ENCODE measurements at regions not wholly inside any gene's neighbourhood (a gene's known extent, or its start where the extent isn't known, plus 50 kb on each side); places are given as distances from the start of the nearest gene placed in this dataset.

DNA sequence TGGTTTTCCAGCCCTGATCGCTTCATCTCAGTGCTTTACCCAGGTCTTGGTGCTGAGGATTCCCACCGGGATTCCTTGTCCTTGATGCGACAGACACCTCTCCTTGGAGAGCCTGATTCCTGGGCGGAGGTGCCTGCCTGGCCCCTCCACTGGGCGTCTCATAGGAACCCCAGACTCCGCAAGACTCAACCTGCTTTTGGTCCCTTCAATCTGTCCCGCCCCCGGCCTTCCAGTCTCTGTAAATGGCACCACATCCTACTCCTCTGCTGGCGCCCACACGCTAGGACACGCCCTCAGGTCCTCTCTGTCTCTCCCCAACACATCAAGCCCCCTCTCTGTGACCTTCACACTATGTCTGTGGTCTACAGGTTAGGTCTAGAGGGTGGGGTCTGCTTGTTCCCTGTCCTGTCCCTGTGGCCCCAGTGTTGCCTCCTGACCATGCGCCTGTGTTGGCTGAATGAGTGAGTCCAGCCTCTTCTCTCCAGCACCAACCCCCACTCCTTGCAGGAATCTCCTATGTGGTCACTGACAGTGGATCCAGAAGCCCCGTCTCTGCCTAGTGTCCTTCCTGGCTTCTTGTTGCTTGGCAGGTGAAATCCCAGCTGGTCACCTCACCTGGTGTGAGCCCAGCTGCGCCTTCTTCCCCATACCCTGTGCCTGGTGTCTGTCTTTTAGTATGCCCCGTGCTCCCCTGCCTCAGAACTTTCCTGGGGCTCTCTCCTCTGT is 119.7 kb upstream of the C1orf174 start:
- ATAC-seq (no peak), DNase-seq (no peak)
- H3K36me3 ChIP-seq: no peaks in the 10 kb centered on the region
- no peak overlapping the region for H3K4me3 ChIP-seq
- no peaks in the 10 kb centered on the region for H3K9me3 ChIP-seq
- intact Hi-C loops (cut with DNase I): no loop called here
- no peak overlapping the region for H3K27ac ChIP-seq
- TF ChIP-seq, protein P1, sequence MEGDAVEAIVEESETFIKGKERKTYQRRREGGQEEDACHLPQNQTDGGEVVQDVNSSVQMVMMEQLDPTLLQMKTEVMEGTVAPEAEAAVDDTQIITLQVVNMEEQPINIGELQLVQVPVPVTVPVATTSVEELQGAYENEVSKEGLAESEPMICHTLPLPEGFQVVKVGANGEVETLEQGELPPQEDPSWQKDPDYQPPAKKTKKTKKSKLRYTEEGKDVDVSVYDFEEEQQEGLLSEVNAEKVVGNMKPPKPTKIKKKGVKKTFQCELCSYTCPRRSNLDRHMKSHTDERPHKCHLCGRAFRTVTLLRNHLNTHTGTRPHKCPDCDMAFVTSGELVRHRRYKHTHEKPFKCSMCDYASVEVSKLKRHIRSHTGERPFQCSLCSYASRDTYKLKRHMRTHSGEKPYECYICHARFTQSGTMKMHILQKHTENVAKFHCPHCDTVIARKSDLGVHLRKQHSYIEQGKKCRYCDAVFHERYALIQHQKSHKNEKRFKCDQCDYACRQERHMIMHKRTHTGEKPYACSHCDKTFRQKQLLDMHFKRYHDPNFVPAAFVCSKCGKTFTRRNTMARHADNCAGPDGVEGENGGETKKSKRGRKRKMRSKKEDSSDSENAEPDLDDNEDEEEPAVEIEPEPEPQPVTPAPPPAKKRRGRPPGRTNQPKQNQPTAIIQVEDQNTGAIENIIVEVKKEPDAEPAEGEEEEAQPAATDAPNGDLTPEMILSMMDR (IDR thresholded peaks at IDR 0.05): no peak
- peaks cover 9% of the 10 kb centered on the region for H3K27me3 ChIP-seq
- no peaks in the 10 kb centered on the region for H3K4me1 ChIP-seq

DNA sequence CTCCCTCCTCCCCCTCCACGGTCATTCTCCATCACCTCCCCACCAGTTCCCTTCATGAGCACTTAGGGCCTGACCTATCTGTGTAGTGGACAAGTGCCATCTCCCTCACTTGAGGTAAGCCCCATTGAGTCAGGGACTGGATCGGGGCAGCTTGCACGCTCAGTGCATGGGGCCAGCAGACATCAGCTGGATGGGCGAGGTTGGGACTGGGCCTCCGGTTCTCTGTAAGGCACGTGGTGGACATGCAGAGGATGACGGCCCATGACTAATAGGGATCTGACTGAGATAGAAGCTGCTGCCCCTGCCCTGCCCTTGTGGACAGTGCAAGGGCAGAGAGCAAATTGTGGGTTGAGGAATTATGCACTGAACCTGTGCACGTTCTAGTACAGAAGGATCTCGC is 120.4 kb upstream of the C1orf174 start:
- Histone ChIP-seq H3K4me3 (no peak overlapping the region), H3K27me3 (peaks cover 9% of the 10 kb centered on the region), H3K9me3 (no peaks in the 10 kb centered on the region), H3K4me1 (no peaks in the 10 kb centered on the region), H3K27ac (no peak overlapping the region), H3K36me3 (no peaks in the 10 kb centered on the region)
- no peak for ATAC-seq
- no peak for DNase-seq
- intact Hi-C loops (cut with DNase I): no loop called here
- TF ChIP-seq, protein P1 (IDR thresholded peaks at IDR 0.05): no peak

DNA sequence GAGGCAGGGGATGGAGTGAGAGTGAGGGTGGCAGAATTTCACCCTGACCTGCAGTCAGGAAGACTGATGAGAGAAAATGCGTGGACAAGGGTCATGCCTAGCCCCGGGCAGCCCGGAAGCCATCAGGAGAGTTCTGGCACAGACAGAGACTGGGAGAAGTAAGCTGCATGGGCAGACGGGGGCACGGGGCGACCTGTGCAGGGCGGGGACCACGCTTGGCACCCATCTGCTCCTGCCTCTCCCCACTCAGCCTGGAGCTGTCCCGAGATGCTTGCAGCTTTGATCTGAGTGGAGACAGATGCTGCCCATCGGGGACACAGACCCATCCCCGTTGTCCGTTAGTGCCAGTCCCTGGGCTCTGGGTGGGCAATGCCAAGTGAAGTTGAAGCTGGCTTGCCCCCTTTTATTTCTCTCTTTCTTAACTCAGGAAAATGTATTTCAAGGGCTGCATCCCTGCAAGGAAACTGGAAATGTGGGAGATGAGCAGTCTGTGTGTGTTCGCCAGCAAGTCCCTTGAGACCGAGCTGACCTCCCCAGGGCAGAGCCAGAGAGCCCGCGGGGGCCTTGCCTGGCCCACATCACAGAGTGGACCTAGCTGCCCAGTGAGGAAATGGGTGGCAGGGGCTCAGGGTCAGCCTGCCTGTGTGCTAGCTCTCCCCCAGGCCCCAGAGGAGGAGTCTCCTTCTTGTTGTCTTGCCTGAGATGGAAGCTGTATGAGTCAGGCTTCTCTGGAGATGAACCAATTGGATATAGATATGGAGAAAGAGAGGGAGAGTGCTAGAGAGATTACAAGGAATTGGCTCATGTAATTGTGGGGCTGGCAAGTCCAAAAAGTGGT is 121.3 kb upstream of the C1orf174 start:
- H3K4me3 ChIP-seq: no peak overlapping the region
- DNase-seq (no peak), ATAC-seq (peak; percentile 11)
- TF ChIP-seq, protein P1 (IDR thresholded peaks at IDR 0.05): no peak
- intact Hi-C loops (cut with DNase I): no loop called here
- H3K9me3 ChIP-seq: no peaks in the 10 kb centered on the region
- H3K36me3 ChIP-seq: no peaks in the 10 kb centered on the region
- no peaks in the 10 kb centered on the region for H3K4me1 ChIP-seq
- peaks cover 9% of the 10 kb centered on the region for H3K27me3 ChIP-seq
- no peak overlapping the region for H3K27ac ChIP-seq

DNA sequence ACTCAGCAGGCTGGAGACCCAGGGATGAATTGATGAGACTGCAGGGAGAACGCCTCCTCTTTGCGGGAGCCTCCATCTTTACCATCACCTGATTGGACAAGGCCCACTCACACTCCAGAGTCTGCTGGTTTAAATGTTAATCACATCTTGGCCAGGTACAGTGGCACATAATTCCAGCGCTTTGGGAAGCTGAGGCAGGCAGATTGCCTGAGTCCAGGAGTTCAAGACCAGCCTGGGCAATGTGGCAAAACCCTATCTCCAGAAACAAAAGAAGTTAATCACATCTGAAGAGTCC is 121.8 kb upstream of the C1orf174 start:
- no peak for ATAC-seq
- Histone ChIP-seq H3K9me3 (no peaks in the 10 kb centered on the region), H3K4me3 (no peak overlapping the region), H3K27me3 (peaks cover 9% of the 10 kb centered on the region), H3K36me3 (no peaks in the 10 kb centered on the region), H3K4me1 (no peaks in the 10 kb centered on the region), H3K27ac (no peak overlapping the region)
- TF ChIP-seq, protein P1 (IDR thresholded peaks at IDR 0.05): no peak
- intact Hi-C loops (cut with DNase I): no loop called here
- no peak for DNase-seq

DNA sequence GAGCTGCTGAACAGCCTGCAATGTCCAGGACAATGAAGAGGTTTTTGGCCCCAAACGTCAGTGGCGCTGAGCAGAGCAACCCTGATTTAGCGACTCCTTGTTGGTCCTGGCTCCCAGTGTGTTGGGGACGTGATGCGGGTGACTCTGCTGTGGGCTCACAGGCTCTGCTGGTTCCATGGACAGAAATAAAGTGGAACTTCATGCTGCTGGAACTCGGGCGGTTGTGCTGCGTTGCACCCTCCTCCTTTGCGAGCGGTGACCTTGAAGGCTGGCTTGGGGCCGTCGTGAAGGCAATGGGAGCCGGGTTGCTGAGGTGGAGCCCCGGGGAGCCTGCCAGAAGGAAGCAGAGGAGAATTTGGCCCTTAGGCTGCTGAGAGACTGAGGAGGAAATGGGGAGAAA is 122.6 kb upstream of the C1orf174 start:
- Histone ChIP-seq H3K27ac (no peak overlapping the region), H3K4me3 (no peak overlapping the region), H3K4me1 (no peaks in the 10 kb centered on the region), H3K9me3 (no peaks in the 10 kb centered on the region), H3K36me3 (no peaks in the 10 kb centered on the region), H3K27me3 (peaks cover 9% of the 10 kb centered on the region)
- ATAC-seq: no peak
- TF ChIP-seq, protein P1 (IDR thresholded peaks at IDR 0.05): no peak
- intact Hi-C loops (cut with DNase I): no loop called here
- no peak for DNase-seq
